Skin epidermis (tissue), 12 donors: ENCODE measurements at regions not wholly inside any gene's neighbourhood (a gene's known extent, or its start where the extent isn't known, plus 50 kb on each side); places are given as distances from the start of the nearest gene placed in this dataset.
A peak's percentile ranks its signal among the peaks of the same experiment; 100 is the strongest.

Experiments used
- H3K27ac ChIP-seq, 21 experiments: fragments of 200-600 bp; sonication (generic) in 11 of 21; one replicate each; pipeline ENCODE4 v1.5.0; 2020; ENCODE audit warnings: mild to moderate bottlenecking in 3 of 21, inconsistent platforms in 2 of 21, moderate library complexity in 2 of 21
- H3K4me3 ChIP-seq, 7 experiments: fragments of 200-600 bp; sonication (generic) in 2 of 7; one replicate each; pipeline ENCODE4 v1.5.0; 2020; ENCODE audit warnings: inconsistent platforms in 2 of 7, mild to moderate bottlenecking in 2 of 7, moderate library complexity in 1 of 7

DNA sequence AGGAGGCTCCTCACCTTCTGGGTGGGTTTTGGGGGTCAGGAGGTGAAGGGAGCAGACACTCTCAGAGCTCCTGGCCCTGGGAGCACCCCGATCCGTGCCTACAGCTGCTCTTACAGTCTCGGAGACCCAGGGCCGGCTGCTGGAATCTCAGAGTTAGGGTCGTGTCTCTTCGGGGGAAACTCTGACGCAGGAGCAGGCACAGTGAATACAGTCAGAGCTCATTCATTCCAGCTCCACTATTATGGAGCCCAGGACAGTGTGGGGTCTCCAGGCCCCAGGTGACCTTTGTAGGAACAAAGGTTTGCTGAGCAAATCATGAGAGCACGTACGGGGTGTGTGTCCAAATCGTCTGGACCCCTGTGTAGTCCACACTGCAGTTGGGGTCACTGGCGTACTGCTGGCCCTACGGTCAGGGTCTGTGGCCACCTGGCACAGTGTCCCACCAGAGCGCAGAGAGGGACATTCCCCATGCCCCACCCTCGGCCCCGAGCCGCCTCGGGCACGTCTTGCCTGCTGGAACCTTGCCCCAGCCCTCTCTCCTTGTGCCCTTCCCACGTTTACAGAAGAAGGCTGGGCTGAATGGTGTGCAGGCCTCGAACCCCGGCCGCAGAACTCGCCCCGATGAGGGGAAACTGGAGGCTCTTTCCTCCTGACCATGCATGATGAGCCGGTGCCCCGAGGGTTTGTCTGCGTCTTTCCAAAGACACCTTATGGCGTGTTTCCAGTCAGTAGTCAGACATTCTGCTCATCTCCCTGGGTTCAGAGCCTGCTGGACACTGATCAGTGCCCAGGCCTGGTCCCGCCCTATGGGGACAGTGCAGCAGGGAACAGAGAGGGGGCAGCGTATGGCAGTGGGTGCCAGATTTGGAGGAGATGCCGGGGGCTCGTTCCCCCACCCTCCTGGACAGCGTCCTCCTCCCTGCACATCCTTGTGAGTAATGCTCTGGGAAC is 1166.6 kb downstream of the BRD1 start:
- Histone ChIP-seq H3K4me3 (no peak overlapping the region), H3K27ac (no peak overlapping the region)

DNA sequence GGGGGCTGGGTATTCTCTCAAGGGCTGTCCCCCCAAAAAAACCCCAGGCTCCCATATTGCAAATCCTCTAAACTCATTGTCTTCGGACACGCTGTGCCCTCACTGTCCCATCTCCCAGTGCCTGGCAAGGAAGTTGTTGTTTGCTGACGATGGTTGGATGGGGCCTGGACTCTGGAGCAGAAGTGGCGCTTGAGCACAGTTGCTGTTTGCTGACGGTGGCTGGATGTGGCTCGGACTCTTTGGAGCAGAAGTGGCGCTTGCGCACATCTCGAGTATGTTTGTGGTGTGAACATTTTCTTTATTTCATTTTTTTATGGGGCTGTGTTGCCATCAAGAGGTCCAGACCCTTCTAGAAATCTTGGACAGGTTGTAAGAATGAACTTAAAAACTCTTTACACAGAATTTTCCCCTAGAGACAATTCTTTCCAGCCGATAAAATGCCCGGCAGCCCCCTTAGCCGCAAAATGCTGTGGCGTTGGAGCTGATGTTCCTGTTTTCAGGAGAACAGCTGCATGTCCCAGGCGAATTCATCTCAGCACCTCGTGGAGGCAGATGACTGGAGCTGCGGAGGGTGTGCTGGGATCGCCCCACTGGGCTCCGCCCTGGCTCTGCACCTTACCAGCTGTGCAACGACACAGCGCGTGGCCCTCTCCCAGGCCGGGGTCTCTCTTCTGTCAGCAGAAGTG is 1167.4 kb downstream of the BRD1 start:
- Histone ChIP-seq H3K27ac (no peak overlapping the region), H3K4me3 (no peak overlapping the region)

DNA sequence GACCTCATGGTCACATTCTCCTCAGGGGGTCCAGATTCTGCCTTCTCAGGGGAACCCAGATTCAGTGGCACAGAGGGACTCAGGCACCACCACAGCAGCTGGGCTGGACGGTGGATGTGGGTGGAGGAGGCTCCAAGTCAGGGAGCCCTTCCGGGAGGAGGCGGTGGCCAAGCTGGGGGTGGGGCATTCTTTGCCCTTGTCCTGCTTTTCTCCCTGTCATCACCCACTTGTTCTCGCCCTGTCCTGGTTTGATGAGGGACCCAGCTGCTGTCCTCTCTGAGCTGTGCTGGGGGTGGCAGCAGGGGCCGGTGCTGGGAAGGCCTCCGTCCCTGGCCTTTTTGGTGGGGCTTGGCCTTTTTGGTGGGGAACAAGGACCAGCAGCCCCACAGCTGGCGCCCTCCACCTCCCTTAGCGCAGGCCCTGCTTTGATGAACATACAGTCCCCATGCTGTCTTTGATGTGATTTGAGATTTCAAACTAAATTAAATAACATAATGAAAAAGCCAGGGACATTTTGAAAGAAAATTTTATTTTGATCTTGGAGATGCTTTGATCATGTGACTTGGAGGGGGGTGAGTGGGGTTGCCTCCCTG is 1168.2 kb downstream of the BRD1 start:
- no peak overlapping the region for H3K4me3 ChIP-seq
- no peak overlapping the region for H3K27ac ChIP-seq

DNA sequence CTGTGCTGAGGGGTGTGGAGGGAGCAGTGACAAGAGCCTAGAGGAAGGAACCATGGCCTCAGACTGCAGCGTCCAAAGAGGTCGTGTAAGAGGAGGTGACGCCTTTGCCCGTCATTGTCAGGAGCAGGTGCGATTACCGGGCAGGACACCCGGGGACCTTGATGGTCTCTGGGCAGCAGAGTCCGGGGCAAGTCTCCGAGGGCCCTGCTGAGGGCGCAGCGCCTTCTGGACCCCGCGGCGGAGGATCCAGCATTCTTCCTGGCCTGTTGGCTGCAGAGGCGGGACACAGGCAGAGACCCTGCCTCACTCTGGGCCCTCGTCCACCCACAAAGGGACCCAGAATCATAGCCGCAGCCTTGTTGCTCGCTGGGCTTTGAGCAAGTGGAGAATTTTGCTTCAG is 1168.8 kb downstream of the BRD1 start:
- Histone ChIP-seq H3K27ac (no peak overlapping the region), H3K4me3 (no peak overlapping the region)

DNA sequence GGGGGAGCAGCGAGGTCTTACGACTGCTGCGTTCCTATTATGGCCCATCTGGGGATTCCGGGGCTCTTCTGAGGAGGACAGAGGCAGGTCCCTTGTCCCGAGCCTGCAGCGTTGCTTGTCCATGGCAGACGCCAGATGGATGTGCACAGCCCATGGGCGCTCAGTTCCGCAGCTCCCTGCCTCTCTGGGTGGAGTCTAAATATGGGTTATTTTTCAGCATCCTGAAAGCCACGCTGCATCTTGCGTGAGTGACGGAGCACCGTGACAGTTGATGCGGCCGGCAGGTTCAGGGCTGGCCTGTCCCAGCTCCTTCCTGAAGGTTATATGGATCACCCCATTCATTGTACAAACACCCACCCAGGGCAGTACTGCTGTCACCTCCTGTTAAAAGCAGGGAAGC is 1169.4 kb downstream of the BRD1 start:
- Histone ChIP-seq H3K4me3 (no peak overlapping the region), H3K27ac (no peak overlapping the region)

DNA sequence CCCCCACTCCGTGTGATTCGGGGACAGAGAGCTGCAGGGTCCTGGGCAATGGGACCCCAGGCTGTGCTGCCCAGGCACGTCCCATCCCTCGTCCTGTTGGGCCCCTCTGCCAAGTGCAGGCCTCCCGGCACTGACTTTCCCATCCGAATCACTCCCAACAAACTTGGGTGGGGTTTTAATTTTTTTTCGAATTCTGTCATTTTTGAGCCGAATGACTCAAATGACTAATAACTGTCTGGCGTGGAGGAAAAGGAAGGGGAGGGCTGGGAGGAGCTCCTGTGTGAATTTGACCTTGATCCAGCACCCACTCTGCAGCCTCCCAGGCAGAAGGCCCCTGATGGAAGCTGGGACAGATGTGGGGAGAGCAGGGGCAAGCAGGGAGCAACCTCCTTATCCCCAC is 1173.2 kb downstream of the BRD1 start:
- H3K4me3 ChIP-seq = no peak overlapping the region
- H3K27ac ChIP-seq = peak overlapping the region in 5 of 21 experiments; percentile 17 to 73 (median 42)

DNA sequence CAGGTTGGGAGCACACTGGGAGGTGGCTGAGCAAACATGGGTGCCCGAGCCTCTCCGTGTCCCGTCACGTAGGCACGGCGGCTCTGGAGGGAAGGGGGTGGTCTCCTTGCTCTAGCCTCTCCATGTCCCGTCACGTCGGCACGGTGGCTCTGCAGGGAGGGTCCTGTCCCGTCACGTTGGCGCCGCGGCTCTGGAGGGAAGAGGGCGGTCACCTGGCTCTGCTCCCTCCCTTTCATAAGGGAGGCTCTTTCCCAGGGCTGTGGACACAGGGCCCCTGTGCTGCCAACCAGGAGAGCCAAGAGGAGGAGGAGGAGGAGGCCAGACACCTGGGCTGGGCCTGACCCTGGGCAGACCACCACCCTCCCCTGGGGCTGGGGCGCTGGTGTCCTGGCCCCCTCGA is 1173.7 kb downstream of the BRD1 start:
- Histone ChIP-seq H3K27ac (peak overlapping the region in 5 of 21 experiments; percentile 17 to 74 (median 67)), H3K4me3 (no peak overlapping the region)

DNA sequence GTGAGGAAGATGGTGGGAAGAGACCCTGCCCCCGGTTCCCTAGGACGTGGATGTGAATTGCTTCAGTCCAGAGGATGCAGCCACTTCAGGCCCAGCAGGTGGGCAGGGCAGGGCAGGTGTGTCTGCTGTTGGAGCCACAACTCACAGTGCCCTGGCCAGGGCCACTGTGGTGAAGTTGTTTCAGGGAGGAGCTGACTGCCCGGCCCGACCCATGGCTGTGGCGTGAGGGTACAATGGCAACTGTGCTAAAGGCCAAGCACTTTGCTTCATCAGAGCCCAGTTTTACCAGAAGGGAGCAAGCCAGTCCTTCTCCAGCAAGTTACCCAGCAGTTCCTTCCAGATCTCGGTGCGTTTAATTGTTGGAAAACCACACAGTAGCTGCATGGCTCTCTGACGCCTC is 1174.4 kb downstream of the BRD1 start:
- H3K4me3 ChIP-seq = no peak overlapping the region
- H3K27ac ChIP-seq = peak overlapping the region in 3 of 21 experiments; percentile 28 to 74 (median 73)

DNA sequence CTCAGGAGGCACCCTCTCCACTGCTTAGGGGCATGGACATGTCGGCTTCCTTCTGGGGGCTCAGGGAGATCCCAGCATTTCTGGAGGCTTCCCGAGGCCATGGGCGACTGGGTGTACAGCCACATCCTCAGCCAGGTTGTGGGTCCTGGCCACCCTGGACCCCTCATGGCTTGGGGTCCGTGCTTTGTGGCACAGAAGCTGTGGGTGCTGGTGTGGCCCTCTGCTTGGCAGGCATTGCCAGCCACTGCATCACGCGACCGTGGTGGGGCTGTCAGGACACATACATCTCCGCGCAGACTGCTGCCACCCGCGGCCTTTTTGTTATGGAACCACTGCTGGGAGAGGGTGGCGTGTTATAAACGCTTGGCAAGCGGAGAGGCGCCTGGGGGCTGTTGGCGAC is 1174.9 kb downstream of the BRD1 start:
- Histone ChIP-seq H3K27ac (no peak overlapping the region), H3K4me3 (no peak overlapping the region)

DNA sequence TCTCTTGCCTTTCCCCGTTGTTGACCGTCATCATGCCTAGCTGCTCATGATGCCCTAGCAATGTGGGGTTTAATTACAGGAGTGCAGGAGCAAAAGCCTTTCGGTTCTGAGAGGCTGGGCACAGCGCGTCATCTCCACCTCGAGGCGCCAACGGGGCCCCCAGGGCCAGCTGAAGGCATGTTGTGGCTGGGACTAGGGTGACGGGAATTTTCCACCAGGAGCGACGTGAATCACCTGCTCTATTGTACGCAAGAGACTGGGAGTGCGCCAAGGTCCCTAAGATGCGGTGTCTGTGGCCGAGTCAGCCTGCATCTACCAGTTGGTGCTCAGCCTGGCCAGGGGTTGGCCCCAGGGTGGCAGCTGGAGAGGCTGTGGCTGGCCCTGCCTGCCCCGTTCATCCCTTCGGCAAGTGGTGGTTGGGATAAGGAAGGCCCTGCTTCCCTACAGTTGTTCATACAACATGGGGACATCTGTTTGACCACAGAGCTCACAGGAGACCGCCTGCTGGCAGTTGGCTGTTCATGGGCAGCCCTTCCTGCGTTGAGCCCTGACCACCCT is 1175.6 kb downstream of the BRD1 start:
- Histone ChIP-seq H3K4me3 (no peak overlapping the region), H3K27ac (no peak overlapping the region)

DNA sequence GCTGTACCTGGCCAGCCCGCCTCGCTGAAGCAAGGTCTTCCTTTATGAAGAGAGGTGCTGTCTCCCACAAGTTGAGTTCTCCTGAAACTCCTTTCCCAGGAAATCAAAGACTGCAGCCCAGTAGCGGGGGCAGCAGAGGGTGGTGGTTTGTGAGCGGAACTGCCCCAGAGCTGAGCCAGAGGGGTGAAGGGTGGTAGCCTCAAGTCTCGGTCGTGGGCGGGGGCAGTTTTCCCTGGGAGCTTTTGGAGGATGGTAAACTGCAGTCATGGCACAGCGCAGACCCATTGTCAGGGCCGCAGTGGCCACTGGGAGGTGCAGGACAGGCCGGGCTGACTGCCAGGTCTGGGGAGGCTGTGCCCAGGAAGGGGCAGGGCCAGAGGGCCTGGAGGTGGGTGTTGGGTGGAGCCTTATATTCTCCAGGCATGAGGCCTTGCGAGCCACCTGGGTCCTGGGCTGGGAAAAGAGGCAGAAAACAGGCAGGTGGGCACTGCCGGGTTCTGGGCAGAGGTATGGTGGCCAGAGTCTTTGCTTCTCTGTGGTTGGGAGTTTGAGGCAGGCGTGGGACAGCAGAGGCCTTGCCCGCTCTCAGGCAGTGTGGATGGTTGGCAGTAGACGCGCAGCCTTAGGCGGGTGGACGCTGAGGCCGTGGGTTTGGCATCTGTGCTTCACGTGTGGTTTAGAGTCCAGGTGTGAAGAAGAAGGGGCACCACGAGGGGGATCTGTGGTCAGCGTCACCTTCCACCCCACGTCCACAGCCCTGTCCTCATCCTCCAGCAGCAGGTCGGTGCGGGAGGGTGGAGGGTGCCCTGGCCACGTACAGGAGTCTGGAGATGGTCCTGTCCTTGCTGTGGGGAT is 1176.4 kb downstream of the BRD1 start:
- no peak overlapping the region for H3K27ac ChIP-seq

DNA sequence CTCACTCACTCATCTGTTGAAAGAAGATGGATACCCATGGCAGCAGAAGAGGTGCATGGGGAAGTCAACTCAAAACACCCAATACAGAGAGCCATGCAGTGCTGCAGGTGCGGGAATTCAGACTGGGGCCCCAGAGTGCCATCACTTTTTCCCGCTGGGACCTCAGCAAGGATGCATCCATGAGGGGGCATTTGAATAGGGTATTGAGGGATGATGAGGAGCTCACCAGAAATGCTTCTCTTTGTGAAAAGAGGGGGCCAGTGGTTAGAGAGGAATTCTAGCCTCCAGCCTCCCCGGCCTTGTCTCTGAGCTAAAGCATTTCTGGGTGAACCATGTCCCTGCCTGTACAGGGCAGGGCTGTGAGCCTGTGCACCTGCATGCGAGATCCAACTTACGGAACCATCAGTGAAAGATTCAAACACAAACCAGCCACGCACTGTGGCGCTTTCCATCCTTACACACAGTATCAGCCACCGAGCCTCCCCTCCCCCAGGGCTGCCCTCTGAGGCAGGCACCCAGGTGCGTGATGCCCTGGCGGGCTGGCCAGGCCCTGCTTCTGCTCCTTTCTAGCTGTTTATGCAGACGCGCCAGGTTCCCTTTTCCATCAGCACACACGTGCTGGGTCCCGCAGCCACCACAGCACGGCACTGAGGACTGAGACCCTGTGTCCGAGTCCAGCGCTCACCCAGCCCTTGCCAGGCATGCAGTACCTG is 1177.2 kb downstream of the BRD1 start:
- Histone ChIP-seq H3K4me3 (no peak overlapping the region), H3K27ac (no peak overlapping the region)

More for the DNA sequence above, 1176.4 kb downstream of the BRD1 start:
- no peak overlapping the region for H3K4me3 ChIP-seq

DNA sequence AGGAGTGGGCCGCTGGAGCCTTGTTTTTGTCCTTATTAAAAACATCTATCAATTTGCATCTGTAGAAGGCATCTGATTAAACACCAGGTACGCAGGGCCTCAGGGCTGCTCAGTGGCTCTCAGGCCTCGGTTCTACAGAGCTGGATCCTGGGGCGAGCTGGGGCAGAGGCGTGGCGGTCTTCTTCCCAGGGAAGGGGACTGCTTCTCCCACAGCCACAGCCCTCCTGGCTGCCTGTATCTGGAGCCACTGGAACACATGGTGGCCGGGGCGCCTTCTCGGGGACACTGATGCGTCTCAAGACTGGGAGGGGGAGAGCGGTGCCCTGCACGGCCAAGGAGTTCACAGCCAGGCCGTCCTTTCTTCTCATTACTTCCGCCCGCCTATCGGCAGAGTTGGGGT is 1178.2 kb downstream of the BRD1 start:
- H3K27ac ChIP-seq = no peak overlapping the region
- H3K4me3 ChIP-seq = no peak overlapping the region

DNA sequence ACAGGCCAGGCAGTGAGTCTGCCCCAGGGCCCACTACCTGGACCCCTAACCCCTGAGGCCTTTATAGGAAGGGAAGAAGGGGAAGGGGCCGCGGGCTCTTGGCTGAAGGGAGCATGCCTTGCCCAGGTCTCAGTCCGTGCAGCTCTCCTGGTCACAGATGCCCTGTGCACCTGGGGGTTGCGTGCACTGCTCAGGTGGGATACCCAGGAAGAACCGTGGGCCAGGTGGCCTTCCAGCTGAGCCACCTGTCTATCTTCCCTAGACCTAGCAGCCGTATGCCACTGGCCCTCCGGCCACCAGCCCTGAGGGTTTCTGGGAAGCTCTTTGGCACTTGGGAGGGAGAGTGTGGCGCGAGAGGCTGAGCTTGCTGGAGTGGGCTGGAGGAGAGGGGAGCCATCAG is 1178.6 kb downstream of the BRD1 start:
- H3K4me3 ChIP-seq = no peak overlapping the region
- H3K27ac ChIP-seq = no peak overlapping the region

DNA sequence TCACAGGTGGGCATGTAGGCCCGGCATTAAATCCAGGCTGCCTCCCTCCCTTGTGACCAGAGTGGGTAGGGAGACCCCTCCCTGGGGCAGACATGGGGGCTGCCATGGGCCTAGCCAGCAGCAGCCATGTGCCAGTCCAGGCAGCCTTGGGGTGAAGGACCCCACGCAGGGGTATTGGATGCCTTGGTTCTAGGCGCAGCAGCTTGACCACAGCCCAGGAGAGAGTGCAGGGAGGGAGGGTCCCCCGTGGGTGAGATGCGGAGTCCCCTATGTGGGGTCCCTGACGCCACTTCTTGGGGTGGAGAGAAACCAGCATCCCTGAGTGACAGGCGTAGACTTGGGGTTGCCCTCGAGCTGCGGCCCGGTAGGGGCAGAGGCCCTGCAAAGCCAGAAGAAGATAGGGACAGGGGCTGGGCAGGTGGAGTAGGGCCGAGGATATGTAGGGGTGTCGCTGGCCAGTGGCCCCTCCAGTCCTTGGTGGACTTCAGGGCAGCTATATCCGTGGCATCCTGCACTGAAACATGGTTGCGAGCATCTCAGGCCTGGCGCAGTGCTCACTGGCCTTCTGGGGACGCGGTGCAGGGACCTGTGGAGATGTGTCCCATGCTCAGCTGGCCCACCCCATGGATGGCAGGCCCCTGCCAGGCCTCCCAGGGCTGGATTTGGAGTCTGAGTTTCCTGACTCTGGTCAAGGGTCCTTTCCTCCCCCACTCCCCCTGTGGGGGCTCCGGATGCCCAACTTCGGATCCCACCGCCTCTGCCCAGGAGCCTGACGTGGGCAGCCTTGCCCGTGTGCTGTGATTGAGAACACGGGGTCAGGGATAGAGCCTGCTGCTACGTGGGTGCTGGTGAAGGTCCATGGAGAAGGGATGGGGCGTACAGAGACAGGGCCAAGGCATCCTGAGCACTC is 1179.8 kb downstream of the BRD1 start:
- no peak overlapping the region for H3K4me3 ChIP-seq
- no peak overlapping the region for H3K27ac ChIP-seq

DNA sequence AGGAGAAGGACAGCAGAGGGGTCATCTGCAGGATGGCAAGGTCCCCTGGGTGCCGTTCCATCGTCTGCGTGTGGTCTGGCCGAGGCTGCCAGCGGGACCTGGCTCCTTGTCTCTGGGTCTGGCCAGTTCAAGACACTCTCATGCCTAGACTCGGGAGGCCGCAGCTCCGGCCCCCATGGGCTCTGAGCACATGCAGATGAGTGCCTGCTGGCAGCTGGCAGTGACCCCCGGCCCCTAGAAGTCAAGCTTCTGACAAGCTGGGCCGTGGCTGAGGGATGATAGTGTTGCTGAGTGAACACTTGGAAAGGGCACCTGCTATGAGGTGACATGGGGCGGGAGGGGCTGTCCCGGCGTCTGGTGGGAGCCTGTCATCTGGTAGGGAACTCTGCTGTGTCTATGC is 1180.6 kb downstream of the BRD1 start:
- Histone ChIP-seq H3K27ac (no peak overlapping the region), H3K4me3 (no peak overlapping the region)

DNA sequence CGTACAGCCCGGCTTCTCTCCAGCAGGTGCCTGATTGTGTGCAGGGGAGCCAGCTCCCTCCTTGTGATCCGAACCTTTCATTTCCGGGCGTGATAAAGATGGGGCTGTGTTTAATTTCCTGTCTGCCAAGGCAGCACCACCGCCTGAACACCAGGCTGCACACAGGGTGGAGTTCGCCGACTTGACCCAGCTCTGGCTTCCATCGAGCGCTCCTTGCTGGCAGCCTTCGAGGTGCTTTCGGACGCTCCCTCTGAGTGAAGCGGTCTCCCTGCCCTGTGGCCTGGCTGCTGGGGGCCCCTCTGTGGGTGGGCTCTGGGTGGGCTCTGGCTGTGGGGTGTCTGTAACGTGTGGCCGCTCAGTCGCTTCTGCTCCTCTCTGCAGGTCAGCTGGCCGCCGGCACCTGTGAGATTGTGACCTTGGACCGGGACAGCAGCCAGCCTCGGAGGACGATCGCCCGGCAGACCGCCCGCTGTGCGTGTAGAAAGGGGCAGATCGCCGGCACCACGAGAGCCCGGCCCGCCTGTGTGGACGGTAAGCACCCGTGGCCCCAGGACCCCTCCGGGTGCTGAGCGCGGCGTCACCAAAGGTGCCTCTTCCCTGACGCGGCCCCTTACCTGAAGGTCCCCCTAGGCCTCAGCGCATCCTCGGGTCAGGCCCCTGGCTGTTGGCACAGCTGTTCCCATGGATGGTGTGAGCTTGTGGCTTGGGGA is 1181.3 kb downstream of the BRD1 start:
- H3K4me3 ChIP-seq = no peak overlapping the region
- H3K27ac ChIP-seq = no peak overlapping the region
